IMR-90 (cell line): ENCODE measurements at regions not wholly inside any gene's neighbourhood (a gene's known extent, or its start where the extent isn't known, plus 50 kb on each side); places are given as distances from the start of the nearest gene placed in this dataset.

Experiments used
- ATAC-seq: fragments of 200-7000 bp; cut with Tn5 transposase; 2 replicates; pipeline ENCODE4 v1.9.1; 2020; ENCODE audit warnings: low read depth, mild to moderate bottlenecking, moderate library complexity
- BruUV-seq: library from RNA; stranded (reverse); fragments of 400-500 nt; replicated peaks from 2 replicates; lab custom pipeline; 2021; lab: Mats Ljungman, UMichigan
- CTCF ChIA-PET: fragments of 300-600 bp; formaldehyde crosslinking; extraction: SDS; loops from one replicate; lab custom pipeline; 2021; ENCODE audit warnings: antibody characterized with exemption; lab: Yijun Ruan, JAX
- POLR2A ChIA-PET: fragments of 300-600 bp; sonication (Branson Sonifier 250); formaldehyde crosslinking; loops from one replicate; lab custom pipeline; 2022; ENCODE audit warnings: antibody characterized with exemption; ENCODE audit not compliant: unreplicated experiment; lab: Charles Lee
- DNase-seq: peaks from one replicate; pipeline ENCODE4 v3.0.0; 2013
- H2AFZ ChIP-seq: replicated peaks from 2 replicates; pipeline ENCODE3; 2013; ENCODE audit warnings: low read length, mild to moderate bottlenecking; ENCODE audit not compliant: poor library complexity
- H2AK5ac ChIP-seq: 2 replicates; pipeline ENCODE4 v1.6.1; 2013; ENCODE audit warnings: low read depth, low read length, inconsistent platforms
- H2AK9ac ChIP-seq: replicated peaks from 2 replicates; pipeline ENCODE3; 2013; ENCODE audit warnings: mild to moderate bottlenecking, low read depth, low read length, moderate library complexity; ENCODE audit not compliant: poor library complexity
- H2BK120ac ChIP-seq: 2 replicates; pipeline ENCODE4 v1.6.1; 2013; ENCODE audit warnings: low read depth, low read length, inconsistent platforms
- H2BK15ac ChIP-seq: 3 replicates; pipeline ENCODE4 v1.6.1; 2013; ENCODE audit warnings: low read depth, low read length, inconsistent platforms
- H2BK20ac ChIP-seq: 2 replicates; pipeline ENCODE4 v1.6.1; 2013; ENCODE audit warnings: low read depth, mild to moderate bottlenecking, inconsistent platforms, low read length, moderate library complexity
- H2BK5ac ChIP-seq: 2 replicates; pipeline ENCODE4 v1.6.1; 2013; ENCODE audit warnings: mild to moderate bottlenecking, low read depth, low read length, inconsistent platforms; ENCODE audit not compliant: poor library complexity, severe bottlenecking
- H3K14ac ChIP-seq: replicated peaks from 2 replicates; pipeline ENCODE4 v1.6.1; 2013; ENCODE audit warnings: low read depth, low read length, inconsistent platforms
- H3K18ac ChIP-seq: 2 replicates; pipeline ENCODE4 v1.6.1; 2013; ENCODE audit warnings: low read depth, low read length, control low read depth
- H3K23ac ChIP-seq: 2 replicates; pipeline ENCODE4 v1.6.1; 2013; ENCODE audit warnings: low read depth, low read length, inconsistent platforms
- H3K27ac ChIP-seq: 2 replicates; pipeline ENCODE4 v1.5.1; 2013; ENCODE audit warnings: mild to moderate bottlenecking, control low read depth, low read length; ENCODE audit not compliant: insufficient read depth
- H3K27me3 ChIP-seq: 2 replicates; pipeline ENCODE4 v1.6.1; 2013; ENCODE audit warnings: low read length; ENCODE audit not compliant: control insufficient read depth, insufficient read depth
- H3K36me3 ChIP-seq: 2 replicates; pipeline ENCODE4 v1.6.1; 2013; ENCODE audit warnings: low read length, mixed read lengths; ENCODE audit not compliant: control insufficient read depth, insufficient read depth
- H3K4ac ChIP-seq: 2 replicates; pipeline ENCODE4 v1.6.1; 2013; ENCODE audit warnings: low read depth, low read length, inconsistent platforms
- H3K4me1 ChIP-seq: 2 replicates; pipeline ENCODE4 v1.6.1; 2013; ENCODE audit warnings: low read length, mixed read lengths; ENCODE audit not compliant: control insufficient read depth, insufficient read depth
- H3K4me2 ChIP-seq: 2 replicates; pipeline ENCODE4 v1.6.1; 2013; ENCODE audit warnings: low read depth, mild to moderate bottlenecking, control low read depth, low read length, moderate library complexity
- H3K4me3 ChIP-seq: 2 replicates; pipeline ENCODE4 v1.5.1; 2013; ENCODE audit warnings: low read depth, mild to moderate bottlenecking, control low read depth, low read length, moderate library complexity; ENCODE audit not compliant: insufficient read depth
- H3K56ac ChIP-seq: 2 replicates; pipeline ENCODE4 v1.6.1; 2013; ENCODE audit warnings: low read length, inconsistent platforms; ENCODE audit not compliant: insufficient read depth; ENCODE audit errors: extremely low read depth
- H3K79me1 ChIP-seq, 2 experiments: 2 replicates each; pipeline ENCODE4 v1.6.1; 2013; ENCODE audit warnings: low read length in 2 of 2, inconsistent platforms in 1 of 2, low read depth in 1 of 2
- H3K9ac ChIP-seq: 2 replicates; pipeline ENCODE4 v1.6.1; 2013; ENCODE audit warnings: low read depth, low read length, control low read depth
- H3K9me1 ChIP-seq: 2 replicates; pipeline ENCODE4 v1.6.1; 2013; ENCODE audit warnings: low read length, inconsistent platforms; ENCODE audit not compliant: insufficient read depth
- H3K9me3 ChIP-seq: 2 replicates; pipeline ENCODE4 v1.6.1; 2013; ENCODE audit warnings: low read length; ENCODE audit not compliant: control insufficient read depth, insufficient read depth
- H4K20me1 ChIP-seq: 2 replicates; pipeline ENCODE4 v1.6.1; 2013; ENCODE audit warnings: low read length, inconsistent platforms; ENCODE audit not compliant: insufficient read depth
- H4K5ac ChIP-seq: 2 replicates; pipeline ENCODE4 v1.6.1; 2013; ENCODE audit warnings: mild to moderate bottlenecking, low read depth, low read length, control low read depth
- H4K8ac ChIP-seq, 2 experiments: 2 replicates each; pipeline ENCODE4 v1.6.1; 2013; ENCODE audit warnings: low read depth in 2 of 2, low read length in 2 of 2, control low read depth in 1 of 2, inconsistent platforms in 1 of 2
- H4K91ac ChIP-seq: 2 replicates; pipeline ENCODE4 v1.6.1; 2013; ENCODE audit warnings: low read depth, low read length, inconsistent platforms; ENCODE audit not compliant: insufficient read depth
- BHLHE40 ChIP-seq: fragments of 150-350 bp; IDR thresholded peaks from 2 replicates; pipeline ENCODE4 v1.6.1; 2016; ENCODE audit warnings: mild to moderate bottlenecking, low read depth, low read length
- CEBPB ChIP-seq: IDR thresholded peaks from 2 replicates; pipeline ENCODE4 v1.6.1; 2012; ENCODE audit warnings: low read depth, low read length, improper control_type of control experiment
- CHD1 ChIP-seq: IDR thresholded peaks from 2 replicates; pipeline ENCODE4 v1.6.1; 2012; ENCODE audit warnings: low read depth, low read length, improper control_type of control experiment
- FOS ChIP-seq: fragments of 150-350 bp; IDR thresholded peaks from 2 replicates; pipeline ENCODE4 v1.6.1; 2016; ENCODE audit warnings: low read depth, low read length
- MXI1 ChIP-seq: IDR thresholded peaks from 2 replicates; pipeline ENCODE4 v1.6.1; 2012; ENCODE audit warnings: low read depth, mild to moderate bottlenecking, low read length, moderate library complexity, borderline replicate concordance
- NFE2L2 ChIP-seq: fragments of 150-350 bp; IDR thresholded peaks from 2 replicates; pipeline ENCODE4 v1.6.1; 2016; ENCODE audit warnings: low read depth, mild to moderate bottlenecking, low read length
- POLR2A ChIP-seq: IDR thresholded peaks from 2 replicates; pipeline ENCODE4 v1.6.1; 2012; ENCODE audit warnings: mild to moderate bottlenecking, low read depth, low read length
- RCOR1 ChIP-seq: IDR thresholded peaks from 2 replicates; pipeline ENCODE4 v1.6.1; 2012; ENCODE audit warnings: mild to moderate bottlenecking, low read length, improper control_type of control experiment; ENCODE audit not compliant: insufficient replicate concordance
- RFX5 ChIP-seq: IDR thresholded peaks from 2 replicates; pipeline ENCODE4 v1.8.0; 2012; ENCODE audit warnings: low read depth, mild to moderate bottlenecking, low read length, moderate library complexity
- SMC3 ChIP-seq: fragments of 150-350 bp; IDR thresholded peaks from 2 replicates; pipeline ENCODE4 v1.6.1; 2016; ENCODE audit warnings: low read depth, mild to moderate bottlenecking, antibody characterized with exemption, low read length, moderate library complexity
- WGBS, 2 experiments: methylation state at CpG; one replicate each; pipeline versions ENCODE4 v1.1.5 to v1.1.7; 2013; ENCODE audit warnings: missing lambda C conversion rate in 2 of 2; ENCODE audit not compliant: insufficient read length in 1 of 2; ENCODE audit errors: extremely low coverage in 2 of 2; 5-methylcytosine and 5-hydroxymethylcytosine counted together
- dilution Hi-C: fragments of 300-500 bp; cut with HindIII; formaldehyde crosslinking; loops from one replicate; pipeline ENCODE4 v1.14.3; 2018; ENCODE audit warnings: low sequenced_read_pairs; ENCODE audit not compliant: unreplicated experiment
- in situ Hi-C: fragments of 300-500 bp; cut with MboI; formaldehyde crosslinking; loops from 3 replicates; pipeline ENCODE4 v1.14.3; 2019; ENCODE audit warnings: low sequenced_read_pairs, inconsistent platforms, mixed read lengths
- intact Hi-C: fragments of 100-400 bp; cut with micrococcal nuclease; formaldehyde crosslinking; loops from 2 replicates; pipeline ENCODE4 v1.10.0; 2022
- TF ChIP-seq, protein P1 (sequence below): conservative IDR thresholded peaks from 2 replicates; pipeline ENCODE4 v1.5.1; 2012; ENCODE audit warnings: mild to moderate bottlenecking, low read depth, low read length, improper control_type of control experiment
- TF ChIP-seq, protein P2 (sequence below): fragments of 150-350 bp; IDR thresholded peaks from 2 replicates; pipeline ENCODE4 v1.6.1; 2016; ENCODE audit warnings: low read depth, mild to moderate bottlenecking, low read length, moderate library complexity, borderline replicate concordance
- TF ChIP-seq, protein P3 (sequence below): fragments of 150-350 bp; IDR thresholded peaks from 2 replicates; pipeline ENCODE4 v1.6.1; 2017; ENCODE audit warnings: mild to moderate bottlenecking, antibody characterized with exemption, low read length, low read depth

DNA sequence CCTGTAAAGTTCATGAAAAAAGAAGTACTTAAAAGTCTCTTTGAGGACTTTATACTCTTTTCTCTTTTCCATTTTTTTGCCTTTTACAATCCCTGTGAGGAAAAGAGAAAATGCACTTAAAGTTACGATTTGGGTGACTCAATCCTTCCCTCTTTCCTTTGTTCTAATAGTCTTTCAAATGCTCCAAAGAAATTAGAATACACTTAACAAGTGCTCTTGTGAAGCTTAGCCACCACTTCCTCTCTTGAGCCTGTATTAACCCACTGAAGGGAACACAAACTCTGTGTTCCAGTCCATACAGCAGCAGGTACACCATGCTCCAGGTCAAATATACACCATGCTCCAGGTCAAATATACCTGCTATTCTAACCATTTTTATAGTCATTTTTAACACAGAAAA is 581.1 kb upstream of the MGAT4C start:
- Histone ChIP-seq H3K9ac (no peak overlapping the region), H2AFZ (no peak overlapping the region), H2AK9ac (no peak overlapping the region), H4K91ac (no peak overlapping the region), H4K20me1 (no peaks in the 10 kb centered on the region), H3K9me3 (no peaks in the 10 kb centered on the region), H2BK120ac (no peak overlapping the region), H3K23ac (no peak overlapping the region), H3K56ac (no peak overlapping the region), H3K36me3 (no peaks in the 10 kb centered on the region), H3K79me1 (no peaks in the 10 kb centered on the region), H2BK20ac (no peak overlapping the region), H2BK5ac (no peak overlapping the region), H3K4me2 (no peak overlapping the region), H4K8ac (no peak overlapping the region), H2BK15ac (no peak overlapping the region), H3K4me3 (no peak overlapping the region), H3K4me1 (no peaks in the 10 kb centered on the region), H3K27ac (no peak overlapping the region), H3K14ac (no peak overlapping the region), H3K9me1 (no peaks in the 10 kb centered on the region), H3K4ac (no peak overlapping the region), H3K27me3 (no peaks in the 10 kb centered on the region), H2AK5ac (no peak overlapping the region), H4K5ac (no peak overlapping the region), H3K18ac (no peak overlapping the region)
- TF ChIP-seq CHD1: no peak
- TF ChIP-seq, protein P1, sequence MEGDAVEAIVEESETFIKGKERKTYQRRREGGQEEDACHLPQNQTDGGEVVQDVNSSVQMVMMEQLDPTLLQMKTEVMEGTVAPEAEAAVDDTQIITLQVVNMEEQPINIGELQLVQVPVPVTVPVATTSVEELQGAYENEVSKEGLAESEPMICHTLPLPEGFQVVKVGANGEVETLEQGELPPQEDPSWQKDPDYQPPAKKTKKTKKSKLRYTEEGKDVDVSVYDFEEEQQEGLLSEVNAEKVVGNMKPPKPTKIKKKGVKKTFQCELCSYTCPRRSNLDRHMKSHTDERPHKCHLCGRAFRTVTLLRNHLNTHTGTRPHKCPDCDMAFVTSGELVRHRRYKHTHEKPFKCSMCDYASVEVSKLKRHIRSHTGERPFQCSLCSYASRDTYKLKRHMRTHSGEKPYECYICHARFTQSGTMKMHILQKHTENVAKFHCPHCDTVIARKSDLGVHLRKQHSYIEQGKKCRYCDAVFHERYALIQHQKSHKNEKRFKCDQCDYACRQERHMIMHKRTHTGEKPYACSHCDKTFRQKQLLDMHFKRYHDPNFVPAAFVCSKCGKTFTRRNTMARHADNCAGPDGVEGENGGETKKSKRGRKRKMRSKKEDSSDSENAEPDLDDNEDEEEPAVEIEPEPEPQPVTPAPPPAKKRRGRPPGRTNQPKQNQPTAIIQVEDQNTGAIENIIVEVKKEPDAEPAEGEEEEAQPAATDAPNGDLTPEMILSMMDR: no peak
- no peak for TF ChIP-seq NFE2L2
- no peak for TF ChIP-seq RFX5
- TF ChIP-seq, protein P2, sequence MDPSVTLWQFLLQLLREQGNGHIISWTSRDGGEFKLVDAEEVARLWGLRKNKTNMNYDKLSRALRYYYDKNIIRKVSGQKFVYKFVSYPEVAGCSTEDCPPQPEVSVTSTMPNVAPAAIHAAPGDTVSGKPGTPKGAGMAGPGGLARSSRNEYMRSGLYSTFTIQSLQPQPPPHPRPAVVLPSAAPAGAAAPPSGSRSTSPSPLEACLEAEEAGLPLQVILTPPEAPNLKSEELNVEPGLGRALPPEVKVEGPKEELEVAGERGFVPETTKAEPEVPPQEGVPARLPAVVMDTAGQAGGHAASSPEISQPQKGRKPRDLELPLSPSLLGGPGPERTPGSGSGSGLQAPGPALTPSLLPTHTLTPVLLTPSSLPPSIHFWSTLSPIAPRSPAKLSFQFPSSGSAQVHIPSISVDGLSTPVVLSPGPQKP: no peak
- TF ChIP-seq MXI1: no peak
- TF ChIP-seq POLR2A: no peak
- TF ChIP-seq FOS: no peak
- TF ChIP-seq SMC3: no peak
- no peak for TF ChIP-seq BHLHE40
- TF ChIP-seq RCOR1: no peak
- no peak for TF ChIP-seq CEBPB
- TF ChIP-seq, protein P3, sequence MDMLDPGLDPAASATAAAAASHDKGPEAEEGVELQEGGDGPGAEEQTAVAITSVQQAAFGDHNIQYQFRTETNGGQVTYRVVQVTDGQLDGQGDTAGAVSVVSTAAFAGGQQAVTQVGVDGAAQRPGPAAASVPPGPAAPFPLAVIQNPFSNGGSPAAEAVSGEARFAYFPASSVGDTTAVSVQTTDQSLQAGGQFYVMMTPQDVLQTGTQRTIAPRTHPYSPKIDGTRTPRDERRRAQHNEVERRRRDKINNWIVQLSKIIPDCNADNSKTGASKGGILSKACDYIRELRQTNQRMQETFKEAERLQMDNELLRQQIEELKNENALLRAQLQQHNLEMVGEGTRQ: no peak
- WGBS, 2 experiments: no CpG with 5 or more reads among the region's 1 CpG
- ChIA-PET CTCF (no interaction called here), POLR2A (no interaction called here)
- no TSS peak for BruUV-seq
- intact Hi-C loops (no loop called here), in situ Hi-C loops (no loop called here), dilution Hi-C loops (no loop called here)
- DNase-seq (no peak), ATAC-seq (no peak)
